ENCODE measurements at regions not wholly inside any gene's neighbourhood (a gene's known extent, or its start where the extent isn't known, plus 50 kb on each side); places are given as distances from the start of the nearest gene placed in this dataset.

DNA sequence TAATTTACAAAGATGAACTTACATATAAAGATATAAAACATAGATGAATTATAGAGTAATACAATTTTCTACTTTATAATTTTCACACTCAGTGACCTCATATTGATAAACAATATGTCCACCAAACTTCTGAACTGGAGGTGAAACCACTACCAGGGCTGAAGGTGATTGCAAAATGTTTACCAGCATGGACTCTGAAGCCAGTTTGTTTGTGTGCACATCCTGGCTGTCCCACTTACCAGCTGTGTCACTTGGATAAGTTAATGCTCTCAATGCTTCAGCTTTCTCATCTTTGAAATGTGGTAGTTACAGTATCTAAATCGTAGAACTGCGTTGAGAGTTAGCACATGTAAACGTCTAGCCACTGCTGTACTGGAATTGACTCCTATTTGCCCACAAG lies 392.6 kb downstream of the HNRNPD start:
- Histone ChIP-seq H3K36me3 (no peaks in the 10 kb centered on the region), H3K4me3 (no peak overlapping the region), H3K9me3 (no peaks in the 10 kb centered on the region), H3K27ac (no peak overlapping the region), H3K27me3 (no peaks in the 10 kb centered on the region), H3K4me1 (no peaks in the 10 kb centered on the region)
- intact Hi-C loops (cut with DNase I; ENCODE audit: low total_unique reads) = no loop called here
- DNase-seq = no peak
- TF ChIP-seq EP300 (IDR thresholded peaks at IDR 0.05) (no peak), POLR2A (IDR thresholded peaks at IDR 0.05) (no peak), POLR2AphosphoS5 (IDR thresholded peaks at IDR 0.05) (no peak)
- TF ChIP-seq, protein P1, sequence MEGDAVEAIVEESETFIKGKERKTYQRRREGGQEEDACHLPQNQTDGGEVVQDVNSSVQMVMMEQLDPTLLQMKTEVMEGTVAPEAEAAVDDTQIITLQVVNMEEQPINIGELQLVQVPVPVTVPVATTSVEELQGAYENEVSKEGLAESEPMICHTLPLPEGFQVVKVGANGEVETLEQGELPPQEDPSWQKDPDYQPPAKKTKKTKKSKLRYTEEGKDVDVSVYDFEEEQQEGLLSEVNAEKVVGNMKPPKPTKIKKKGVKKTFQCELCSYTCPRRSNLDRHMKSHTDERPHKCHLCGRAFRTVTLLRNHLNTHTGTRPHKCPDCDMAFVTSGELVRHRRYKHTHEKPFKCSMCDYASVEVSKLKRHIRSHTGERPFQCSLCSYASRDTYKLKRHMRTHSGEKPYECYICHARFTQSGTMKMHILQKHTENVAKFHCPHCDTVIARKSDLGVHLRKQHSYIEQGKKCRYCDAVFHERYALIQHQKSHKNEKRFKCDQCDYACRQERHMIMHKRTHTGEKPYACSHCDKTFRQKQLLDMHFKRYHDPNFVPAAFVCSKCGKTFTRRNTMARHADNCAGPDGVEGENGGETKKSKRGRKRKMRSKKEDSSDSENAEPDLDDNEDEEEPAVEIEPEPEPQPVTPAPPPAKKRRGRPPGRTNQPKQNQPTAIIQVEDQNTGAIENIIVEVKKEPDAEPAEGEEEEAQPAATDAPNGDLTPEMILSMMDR (IDR thresholded peaks at IDR 0.05) = no peak
- 84 to 89% (median 86%) methylated on average over 3 of the region's 3 CpGs for WGBS, 5 donors

DNA sequence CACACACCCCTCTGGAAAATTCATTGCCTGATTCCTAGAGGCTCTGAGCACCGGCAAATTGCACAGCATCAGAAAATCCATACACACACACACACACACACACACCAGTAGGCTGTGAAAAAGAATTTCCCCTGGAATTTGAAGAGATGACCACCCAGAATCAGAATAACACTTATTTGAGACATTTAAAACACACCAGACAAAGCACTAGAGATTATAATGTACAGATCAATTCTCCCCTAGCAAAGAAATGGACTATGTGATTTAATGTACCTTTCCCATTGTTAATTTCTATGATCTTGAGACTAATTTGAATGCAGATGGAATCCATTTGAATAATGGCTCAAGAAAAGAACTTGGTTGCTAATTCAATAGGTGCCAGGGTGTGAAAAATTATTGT lies 399.3 kb downstream of the HNRNPD start:
- no peak overlapping the region for H3K27ac ChIP-seq
- H3K9me3 ChIP-seq = no peaks in the 10 kb centered on the region
- no peak for DNase-seq
- intact Hi-C loops (cut with DNase I; ENCODE audit: low total_unique reads) = no loop called here
- TF ChIP-seq POLR2AphosphoS5 (IDR thresholded peaks at IDR 0.05) = no peak
- TF ChIP-seq, protein P1 (IDR thresholded peaks at IDR 0.05) = no peak
- TF ChIP-seq EP300 (IDR thresholded peaks at IDR 0.05) = no peak
- TF ChIP-seq POLR2A (IDR thresholded peaks at IDR 0.05) = no peak
- H3K36me3 ChIP-seq = no peaks in the 10 kb centered on the region
- 23 to 90% (median 86%) methylated on average over 1 of the region's 1 CpG for WGBS, 5 donors
- no peaks in the 10 kb centered on the region for H3K4me1 ChIP-seq
- H3K27me3 ChIP-seq = no peaks in the 10 kb centered on the region
- no peak overlapping the region for H3K4me3 ChIP-seq

DNA sequence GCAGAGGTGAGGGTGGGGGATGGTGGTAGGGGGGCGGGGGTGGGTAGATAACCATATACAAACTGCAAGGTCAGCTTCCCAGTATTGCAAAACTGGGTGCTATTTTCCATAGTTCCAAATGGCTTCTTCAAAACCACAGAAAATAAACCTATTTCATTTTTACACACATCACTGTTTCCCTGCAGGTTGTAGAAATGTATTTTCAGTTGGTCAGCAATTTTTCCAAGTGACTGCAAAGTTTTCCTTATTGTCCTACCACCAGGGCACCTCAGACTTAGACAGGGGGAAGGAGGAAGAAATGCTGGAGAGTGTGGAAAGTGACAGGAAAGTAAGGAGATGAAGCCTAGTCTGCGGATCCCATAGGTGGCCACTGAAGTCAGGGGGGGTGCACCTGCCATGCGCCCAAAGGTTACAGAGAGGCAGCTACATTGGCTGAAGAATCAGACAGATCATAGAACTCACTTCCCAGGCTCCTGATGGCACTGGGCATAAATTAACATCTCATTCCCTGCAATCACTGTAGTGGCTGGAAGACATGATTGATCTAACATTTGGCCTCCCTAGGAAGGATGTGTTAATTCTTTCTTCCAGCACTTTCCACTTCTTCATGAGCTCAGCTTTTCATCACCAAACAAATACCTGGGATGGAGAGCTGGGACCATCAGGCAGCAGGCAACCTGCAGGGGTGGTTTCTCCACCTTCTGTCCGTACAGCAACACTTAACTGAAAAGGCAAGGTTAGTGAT lies 402.0 kb downstream of the HNRNPD start:
- intact Hi-C loops (cut with DNase I; ENCODE audit: low total_unique reads) = no loop called here
- no peak for TF ChIP-seq POLR2A (IDR thresholded peaks at IDR 0.05)
- TF ChIP-seq, protein P1 (IDR thresholded peaks at IDR 0.05) = no peak
- no peak for TF ChIP-seq POLR2AphosphoS5 (IDR thresholded peaks at IDR 0.05)
- no peak for TF ChIP-seq EP300 (IDR thresholded peaks at IDR 0.05)

DNA sequence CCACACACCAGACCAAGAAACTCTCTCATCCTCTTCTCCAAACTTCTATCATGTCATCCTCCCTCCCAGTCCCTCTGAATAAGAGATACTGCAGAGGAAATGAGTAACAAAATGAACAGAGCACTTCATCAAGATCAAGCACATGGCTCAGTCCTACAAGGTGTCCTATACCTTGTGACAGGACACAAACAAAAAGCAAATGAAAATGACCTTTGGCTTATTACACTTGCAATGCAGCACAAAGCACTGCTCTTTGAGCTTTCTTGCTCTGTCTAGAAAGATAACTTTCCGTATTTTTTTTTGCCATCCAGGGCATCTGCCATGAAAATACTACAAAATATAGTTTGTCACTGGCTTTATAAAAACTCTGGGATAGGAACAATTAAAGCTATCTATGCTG lies 402.7 kb downstream of the HNRNPD start:
- no peaks in the 10 kb centered on the region for H3K27me3 ChIP-seq
- no peak overlapping the region for H3K27ac ChIP-seq
- WGBS, 5 donors = 79 to 86% (median 82%) methylated on average over 1 of the region's 1 CpG
- H3K4me1 ChIP-seq = no peaks in the 10 kb centered on the region
- DNase-seq = no peak
- no peaks in the 10 kb centered on the region for H3K9me3 ChIP-seq
- intact Hi-C loops (cut with DNase I; ENCODE audit: low total_unique reads) = no loop called here
- H3K36me3 ChIP-seq = no peaks in the 10 kb centered on the region
- no peak overlapping the region for H3K4me3 ChIP-seq
- TF ChIP-seq EP300 (IDR thresholded peaks at IDR 0.05) (no peak), POLR2A (IDR thresholded peaks at IDR 0.05) (no peak), POLR2AphosphoS5 (IDR thresholded peaks at IDR 0.05) (no peak)
- TF ChIP-seq, protein P1 (IDR thresholded peaks at IDR 0.05) = no peak

More for the DNA sequence above, 402.0 kb downstream of the HNRNPD start:
- H3K36me3 ChIP-seq = no peaks in the 10 kb centered on the region
- WGBS, 5 donors = 64 to 82% (median 78%) methylated on average over 3 to 4 of the region's 4 CpGs
- H3K4me1 ChIP-seq = no peaks in the 10 kb centered on the region
- no peak overlapping the region for H3K27ac ChIP-seq
- no peaks in the 10 kb centered on the region for H3K27me3 ChIP-seq
- no peak for DNase-seq
- H3K9me3 ChIP-seq = no peaks in the 10 kb centered on the region
- no peak overlapping the region for H3K4me3 ChIP-seq
